GM10266 (cell line): ENCODE measurements at regions not wholly inside any gene's neighbourhood (a gene's known extent, or its start where the extent isn't known, plus 50 kb on each side); places are given as distances from the start of the nearest gene placed in this dataset.
A peak's percentile ranks its signal among the peaks of the same experiment; 100 is the strongest.

Experiments
- DNase-seq: peaks from one replicate; pipeline ENCODE4 v3.0.0; 2012; ENCODE audit errors: extremely low spot score
- CTCF ChIP-seq: IDR thresholded peaks from 2 replicates; pipeline ENCODE4 v1.5.1; 2012; ENCODE audit warnings: mild to moderate bottlenecking, low read depth; ENCODE audit not compliant: control insufficient read depth, insufficient read depth; ENCODE audit errors: missing control alignments

DNA sequence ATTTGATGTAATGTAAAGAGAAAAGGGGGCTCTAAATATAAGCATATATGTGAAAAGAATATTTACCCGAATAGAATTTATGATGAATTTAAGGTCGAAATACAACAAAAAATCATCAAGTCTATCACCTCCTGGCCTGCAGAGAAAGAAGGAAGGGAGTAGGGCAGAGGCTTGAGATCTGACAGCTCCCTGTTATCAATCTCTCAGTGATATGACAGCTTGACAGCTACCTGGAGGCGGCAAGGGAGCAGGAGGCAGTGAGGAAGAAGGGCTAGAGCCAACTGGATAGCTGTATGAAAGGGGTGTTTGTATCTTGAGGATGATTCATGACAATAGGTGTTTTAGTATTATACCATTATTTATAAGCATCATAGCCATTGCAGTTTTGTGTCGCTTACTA is 299.8 kb upstream of the DNAJC19 start:
- no peak for DNase-seq
- no peak for TF ChIP-seq CTCF

GRCh38 chr3:181288145-181288544 is 298.6 kb upstream of the DNAJC19 start:
- TF ChIP-seq CTCF, result no peak
- no peak for DNase-seq

DNA sequence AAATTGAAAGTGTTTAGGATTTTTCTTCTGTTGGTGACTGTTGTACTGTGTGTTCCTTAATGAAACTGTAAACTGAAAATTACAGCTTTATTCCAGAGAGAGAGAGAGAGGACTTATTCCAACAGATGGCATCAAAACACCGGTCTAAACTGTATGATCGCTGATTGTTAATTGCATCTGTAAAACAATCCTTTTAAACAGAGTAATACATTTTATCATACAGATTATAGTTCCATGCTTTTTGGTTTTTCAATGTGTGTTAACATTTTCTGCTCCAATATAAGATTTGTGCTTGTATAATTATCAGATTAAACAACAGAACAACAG is 289.7 kb upstream of the DNAJC19 start:
- no peak for TF ChIP-seq CTCF
- DNase-seq, result no peak

DNA sequence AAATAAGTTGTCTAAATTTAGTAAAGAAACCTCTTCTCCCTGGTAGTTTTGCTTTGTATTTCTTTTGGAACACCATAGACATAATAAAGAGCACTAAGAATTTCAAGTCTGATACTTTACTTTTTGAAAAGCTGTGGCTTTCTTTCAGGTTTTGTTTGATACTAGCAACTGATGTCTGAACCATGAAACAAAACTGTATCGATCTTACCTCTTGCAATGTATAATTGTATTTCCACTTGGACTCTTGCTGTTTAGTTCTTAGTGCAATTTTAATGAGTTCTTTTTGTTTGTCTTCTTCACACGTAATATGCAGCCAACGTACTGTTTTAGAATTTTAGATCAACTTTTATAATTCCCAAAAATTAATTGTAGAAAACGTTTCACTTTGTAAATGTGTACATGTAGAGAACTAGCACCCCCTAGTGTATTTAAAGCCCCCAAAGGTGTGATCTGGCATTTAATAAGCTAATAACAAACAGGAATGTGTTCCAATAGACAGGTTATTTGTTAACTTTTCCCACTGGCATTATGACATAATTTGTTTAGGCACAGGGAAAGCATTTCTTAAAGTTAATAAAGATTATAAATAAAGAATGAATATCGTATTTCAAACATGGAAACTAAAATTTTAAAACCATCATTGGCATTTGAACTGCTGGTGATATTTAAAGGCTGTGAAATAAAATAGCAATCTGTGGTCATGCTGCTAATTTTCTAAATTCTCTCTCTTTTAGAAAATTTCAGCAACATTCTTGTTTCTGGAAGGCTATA is 289.1 kb upstream of the DNAJC19 start:
- TF ChIP-seq CTCF, result peak; percentile 38
- peak; percentile 11 for DNase-seq

GRCh38 chr3:181276358-181276896 is 286.9 kb upstream of the DNAJC19 start:
- TF ChIP-seq CTCF, result no peak
- no peak for DNase-seq

DNA sequence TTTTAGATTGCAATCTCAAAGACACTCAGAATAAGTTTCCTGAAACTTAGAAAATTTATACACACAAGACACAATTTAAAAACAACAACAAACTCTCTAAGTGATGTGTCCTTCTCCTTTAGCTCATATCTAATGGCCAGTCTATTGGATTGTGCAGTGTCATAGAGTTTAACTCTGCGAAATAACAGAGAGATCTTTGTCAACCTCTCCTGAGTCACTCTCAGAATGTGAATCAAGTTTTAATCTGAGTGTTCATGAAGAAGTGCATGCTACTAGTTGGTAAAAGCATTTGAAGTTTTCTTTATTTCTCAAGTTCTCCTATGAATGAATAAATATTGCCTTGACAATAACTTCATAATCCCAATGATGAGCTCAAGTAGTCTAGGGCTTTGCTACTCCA is 284.5 kb upstream of the DNAJC19 start:
- DNase-seq, result no peak
- no peak for TF ChIP-seq CTCF

DNA sequence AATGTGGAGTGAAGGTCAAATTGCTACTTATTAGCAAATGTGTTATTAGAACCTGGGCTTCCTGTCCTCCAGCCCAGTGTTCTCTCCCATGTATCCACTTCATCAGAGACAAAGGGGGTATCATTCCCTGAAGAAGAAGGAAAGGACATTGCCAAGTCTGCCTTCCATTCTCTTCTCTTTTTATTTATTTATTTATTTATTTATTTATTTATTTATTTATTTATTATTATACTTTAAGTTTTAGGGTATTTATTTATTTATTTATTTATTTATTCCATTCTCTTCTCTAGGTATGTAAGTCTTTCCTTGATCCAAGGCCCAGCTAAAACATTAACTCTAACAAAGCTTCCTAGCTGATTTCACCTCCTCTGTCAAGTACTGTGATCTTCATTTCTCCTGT is 277.8 kb upstream of the DNAJC19 start:
- TF ChIP-seq CTCF, result no peak
- DNase-seq, result no peak
